B cell (primary cell): ENCODE measurements at regions not wholly inside any gene's neighbourhood (a gene's known extent, or its start where the extent isn't known, plus 50 kb on each side); places are given as distances from the start of the nearest gene placed in this dataset.

ENCODE experiments used
- ATAC-seq: fragments of 200-7000 bp; cut with Tn5 transposase; one replicate; pipeline ENCODE4 v1.10.0; 2021; ENCODE audit warnings: low read depth, mild to moderate bottlenecking, moderate number of reproducible peaks, moderate library complexity
- CTCF ChIA-PET: fragments of 350-600 bp; sonication (Branson Sonifier 250); formaldehyde crosslinking; loops from one replicate; lab custom pipeline; 2021; ENCODE audit warnings: antibody characterized with exemption, inconsistent platforms; lab: Charles Lee
- POLR2A ChIA-PET: fragments of 350-600 bp; sonication (Branson Sonifier 250); formaldehyde crosslinking; loops from one replicate; lab custom pipeline; 2021; ENCODE audit warnings: antibody characterized with exemption; lab: Charles Lee
- DNase-seq: peaks from one replicate; pipeline ENCODE4 v3.0.0; 2013
- H2AFZ ChIP-seq: 2 replicates; pipeline ENCODE4 v1.6.1; 2012; ENCODE audit warnings: mild to moderate bottlenecking, low read depth, low read length; ENCODE audit not compliant: insufficient read depth, poor library complexity, severe bottlenecking
- H3K27ac ChIP-seq, 2 donors: 1 replicate in 1 of 2; 2 replicates in 1 of 2; pipeline ENCODE4 v1.5.1; 2012 to 2013; ENCODE audit warnings: low read length in 2 of 2, mild to moderate bottlenecking in 2 of 2, moderate library complexity in 1 of 2
- H3K27me3 ChIP-seq, 4 experiments: fragments of 200-600 bp in 1 of 4; sonication (generic) in 1 of 4; replicated peaks in 1 of 4; 1 replicate in 2 of 4; 2 replicates in 2 of 4; pipeline versions ENCODE4 v1.6.1 to v1.7.0; 2013 to 2016; ENCODE audit warnings: low read length in 3 of 4, mild to moderate bottlenecking in 2 of 4, mixed read lengths in 1 of 4, moderate library complexity in 1 of 4; ENCODE audit not compliant: insufficient read depth in 4 of 4, control insufficient read depth in 3 of 4; ENCODE audit errors: control extremely low read depth in 1 of 4
- H3K36me3 ChIP-seq, 2 experiments: replicated peaks in 1 of 2; 1 replicate in 1 of 2; 2 replicates in 1 of 2; pipeline versions ENCODE4 v1.6.1 to v1.7.1; 2013; ENCODE audit warnings: low read length in 1 of 2; ENCODE audit not compliant: insufficient read depth in 2 of 2, control insufficient read depth in 1 of 2; ENCODE audit errors: control extremely low read depth in 1 of 2, extremely low read depth in 1 of 2
- H3K4me1 ChIP-seq, 2 donors: fragments of 200-600 bp in 1 of 2; sonication (generic) in 1 of 2; 1 replicate in 1 of 2; 2 replicates in 1 of 2; pipeline versions ENCODE4 v1.5.1 to v1.6.1; 2013 to 2017; ENCODE audit warnings: low read length in 2 of 2; ENCODE audit not compliant: control insufficient read depth in 2 of 2, insufficient read depth in 2 of 2
- H3K4me2 ChIP-seq: replicated peaks from 2 replicates; pipeline ENCODE3; 2012; ENCODE audit warnings: mild to moderate bottlenecking, low read depth, low read length; ENCODE audit not compliant: poor library complexity, severe bottlenecking
- H3K4me3 ChIP-seq, 5 experiments: fragments of 200-600 bp in 1 of 5; sonication (generic) in 1 of 5; 1 replicate in 3 of 5; 2 replicates in 2 of 5; pipeline versions ENCODE4 v1.5.1 to v1.7.0; 2011 to 2016; ENCODE audit warnings: low read length in 4 of 5, mild to moderate bottlenecking in 4 of 5, low read depth in 2 of 5, control low read depth in 1 of 5, moderate library complexity in 1 of 5; ENCODE audit not compliant: insufficient read depth in 1 of 5; ENCODE audit errors: control extremely low read depth in 1 of 5, extremely low read depth in 1 of 5
- H3K79me2 ChIP-seq: fragments of 200-600 bp; sonication (generic); one replicate; pipeline ENCODE4 v1.6.0; 2016; ENCODE audit warnings: low read length; ENCODE audit not compliant: control insufficient read depth, insufficient read depth
- H3K9ac ChIP-seq: fragments of 200-600 bp; sonication (generic); 2 replicates; pipeline ENCODE4 v1.6.1; 2017; ENCODE audit warnings: mild to moderate bottlenecking, low read length, moderate library complexity
- H3K9me3 ChIP-seq, 3 donors: one replicate each; pipeline versions ENCODE4 v1.6.1 to v1.7.1; 2013; ENCODE audit warnings: low read length in 2 of 3; ENCODE audit not compliant: control insufficient read depth in 2 of 3, insufficient read depth in 1 of 3; ENCODE audit errors: control extremely low read depth in 1 of 3
- H4K20me1 ChIP-seq: 2 replicates; pipeline ENCODE4 v1.6.0; 2012; ENCODE audit warnings: mild to moderate bottlenecking, low read length; ENCODE audit not compliant: insufficient read depth, control insufficient read depth, poor library complexity, severe bottlenecking
- H3K27ac Mint-ChIP-seq: one replicate; pipeline ENCODE4 v1.8.0; 2021; ENCODE audit warnings: mixed read lengths
- H3K27me3 Mint-ChIP-seq: one replicate; pipeline ENCODE4 v1.8.0; 2021; ENCODE audit warnings: mixed read lengths
- H3K4me1 Mint-ChIP-seq: one replicate; pipeline ENCODE4 v1.8.0; 2021; ENCODE audit warnings: mixed read lengths
- H3K4me3 Mint-ChIP-seq: one replicate; pipeline ENCODE4 v1.8.0; 2021; ENCODE audit warnings: mixed read lengths
- H3K9me3 Mint-ChIP-seq: one replicate; pipeline ENCODE4 v1.8.0; 2022; ENCODE audit warnings: mixed read lengths; ENCODE audit not compliant: insufficient read depth
- EZH2 ChIP-seq: IDR thresholded peaks from 2 replicates; pipeline ENCODE4 v1.6.1; 2012; ENCODE audit warnings: borderline replicate concordance, low read depth, mild to moderate bottlenecking, moderate library complexity, low read length; ENCODE audit not compliant: insufficient read depth, poor library complexity, severe bottlenecking
- WGBS: methylation state at CpG from one replicate; pipeline ENCODE4 v1.1.5; 2013; ENCODE audit warnings: missing lambda C conversion rate; ENCODE audit not compliant: insufficient coverage; 5-methylcytosine and 5-hydroxymethylcytosine counted together
- intact Hi-C: fragments of 100-400 bp; cut with micrococcal nuclease; formaldehyde crosslinking; loops from one replicate; pipeline ENCODE4 v1.10.0; 2022
- TF ChIP-seq, protein P1 (sequence below): fragments of 200-600 bp; IDR thresholded peaks from one replicate; pipeline ENCODE4 v1.8.0; 2022; ENCODE audit warnings: antibody characterized with exemption, mild to moderate bottlenecking

DNA sequence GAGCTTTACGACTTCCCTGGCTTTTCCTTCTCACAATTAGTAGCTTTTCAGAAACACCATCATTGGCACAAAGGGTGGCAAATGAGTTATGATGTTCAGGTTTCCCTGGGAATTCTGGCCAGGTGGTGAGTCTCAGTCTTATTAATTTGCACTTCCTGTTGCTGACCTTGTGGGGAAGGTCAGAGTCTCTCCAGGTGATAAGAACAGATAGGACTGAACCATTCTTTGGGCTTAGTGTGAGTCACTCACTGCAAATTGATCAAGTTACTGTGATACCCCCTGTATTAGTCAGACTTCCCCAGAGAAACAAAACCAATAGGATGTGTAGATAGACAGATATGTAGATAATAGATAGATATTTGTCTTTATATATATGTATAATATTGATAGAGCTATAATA is 53.8 kb upstream of the RANBP3L start:
- H3K27ac ChIP-seq, result no peak overlapping the region
- H2AFZ ChIP-seq, result no peak overlapping the region
- CTCF ChIA-PET, result no interaction called here
- H3K9me3 ChIP-seq, result no peaks in the 10 kb centered on the region
- no peaks in the 10 kb centered on the region for H4K20me1 ChIP-seq
- no peaks in the 10 kb centered on the region for H3K9me3 Mint-ChIP-seq
- no peak overlapping the region for H3K4me3 Mint-ChIP-seq
- POLR2A ChIA-PET, result no interaction called here
- intact Hi-C loops, result no loop called here
- H3K27me3 Mint-ChIP-seq, result no peaks in the 10 kb centered on the region
- no peak overlapping the region for H3K4me2 ChIP-seq
- H3K4me1 Mint-ChIP-seq, result no peaks in the 10 kb centered on the region
- H3K36me3 ChIP-seq, result no peaks in the 10 kb centered on the region
- 100% methylated on average over 1 of the region's 1 CpG for WGBS
- H3K27ac Mint-ChIP-seq, result no peak overlapping the region
- no peak for ATAC-seq
- H3K4me3 ChIP-seq, result no peak overlapping the region
- no peak for DNase-seq
- TF ChIP-seq, protein P1, sequence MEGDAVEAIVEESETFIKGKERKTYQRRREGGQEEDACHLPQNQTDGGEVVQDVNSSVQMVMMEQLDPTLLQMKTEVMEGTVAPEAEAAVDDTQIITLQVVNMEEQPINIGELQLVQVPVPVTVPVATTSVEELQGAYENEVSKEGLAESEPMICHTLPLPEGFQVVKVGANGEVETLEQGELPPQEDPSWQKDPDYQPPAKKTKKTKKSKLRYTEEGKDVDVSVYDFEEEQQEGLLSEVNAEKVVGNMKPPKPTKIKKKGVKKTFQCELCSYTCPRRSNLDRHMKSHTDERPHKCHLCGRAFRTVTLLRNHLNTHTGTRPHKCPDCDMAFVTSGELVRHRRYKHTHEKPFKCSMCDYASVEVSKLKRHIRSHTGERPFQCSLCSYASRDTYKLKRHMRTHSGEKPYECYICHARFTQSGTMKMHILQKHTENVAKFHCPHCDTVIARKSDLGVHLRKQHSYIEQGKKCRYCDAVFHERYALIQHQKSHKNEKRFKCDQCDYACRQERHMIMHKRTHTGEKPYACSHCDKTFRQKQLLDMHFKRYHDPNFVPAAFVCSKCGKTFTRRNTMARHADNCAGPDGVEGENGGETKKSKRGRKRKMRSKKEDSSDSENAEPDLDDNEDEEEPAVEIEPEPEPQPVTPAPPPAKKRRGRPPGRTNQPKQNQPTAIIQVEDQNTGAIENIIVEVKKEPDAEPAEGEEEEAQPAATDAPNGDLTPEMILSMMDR, result no peak
- no peak for TF ChIP-seq EZH2
- no peaks in the 10 kb centered on the region for H3K27me3 ChIP-seq
- no peaks in the 10 kb centered on the region for H3K79me2 ChIP-seq
- H3K9ac ChIP-seq, result no peak overlapping the region
- no peaks in the 10 kb centered on the region for H3K4me1 ChIP-seq

DNA sequence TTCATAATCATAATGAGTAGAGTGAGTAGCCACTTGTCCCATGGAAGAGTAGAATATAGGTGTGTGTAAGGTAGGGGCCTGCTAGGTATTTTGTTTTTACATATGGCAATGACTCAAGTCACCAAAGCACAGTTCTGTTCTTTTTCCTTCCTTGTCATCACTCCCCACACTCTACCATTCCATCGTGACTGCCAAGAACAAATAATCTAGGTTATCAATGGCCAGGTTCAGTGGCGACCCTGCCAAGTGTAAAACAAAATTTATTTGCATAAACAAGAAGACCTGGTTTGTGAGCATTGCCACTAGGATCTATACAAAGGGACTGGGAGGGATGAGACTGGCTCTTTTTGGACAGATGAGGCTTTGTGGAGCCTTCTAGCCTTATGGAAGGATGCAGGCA is 55.2 kb upstream of the RANBP3L start:
- DNase-seq, result no peak
- no peak for TF ChIP-seq EZH2
- TF ChIP-seq, protein P1, result no peak
- CTCF ChIA-PET, result no interaction called here
- Histone ChIP-seq H3K9ac (no peak overlapping the region), H3K4me1 (no peaks in the 10 kb centered on the region), H3K27me3 (no peaks in the 10 kb centered on the region), H4K20me1 (no peaks in the 10 kb centered on the region), H2AFZ (peak overlapping the region; percentile 16), H3K9me3 (no peaks in the 10 kb centered on the region), H3K4me3 (no peak overlapping the region), H3K27ac (no peak overlapping the region), H3K36me3 (no peaks in the 10 kb centered on the region), H3K79me2 (no peaks in the 10 kb centered on the region), H3K4me2 (no peak overlapping the region)
- intact Hi-C loops, result no loop called here
- H3K4me3 Mint-ChIP-seq, result no peak overlapping the region
- WGBS, result 100% methylated on average over 1 of the region's 2 CpGs
- H3K27ac Mint-ChIP-seq, result no peak overlapping the region
- no peaks in the 10 kb centered on the region for H3K9me3 Mint-ChIP-seq
- H3K27me3 Mint-ChIP-seq, result no peaks in the 10 kb centered on the region
- POLR2A ChIA-PET, result no interaction called here
- no peaks in the 10 kb centered on the region for H3K4me1 Mint-ChIP-seq
- ATAC-seq, result no peak
